GM19452 (cell line): ENCODE measurements at regions not wholly inside any gene's neighbourhood (a gene's known extent, or its start where the extent isn't known, plus 50 kb on each side); places are given as distances from the start of the nearest gene placed in this dataset.
"Not testable (repeated sequence)": the region's sequence is repeated elsewhere in the genome, so short reads cannot be mapped to it uniquely, and the experiment has no call there.

Source experiments
- ATAC-seq: cut with Tn5 transposase; IDR thresholded peaks from one replicate; pipeline ENCODE4 v1.9.1; 2021; ENCODE audit not compliant: unreplicated experiment

DNA sequence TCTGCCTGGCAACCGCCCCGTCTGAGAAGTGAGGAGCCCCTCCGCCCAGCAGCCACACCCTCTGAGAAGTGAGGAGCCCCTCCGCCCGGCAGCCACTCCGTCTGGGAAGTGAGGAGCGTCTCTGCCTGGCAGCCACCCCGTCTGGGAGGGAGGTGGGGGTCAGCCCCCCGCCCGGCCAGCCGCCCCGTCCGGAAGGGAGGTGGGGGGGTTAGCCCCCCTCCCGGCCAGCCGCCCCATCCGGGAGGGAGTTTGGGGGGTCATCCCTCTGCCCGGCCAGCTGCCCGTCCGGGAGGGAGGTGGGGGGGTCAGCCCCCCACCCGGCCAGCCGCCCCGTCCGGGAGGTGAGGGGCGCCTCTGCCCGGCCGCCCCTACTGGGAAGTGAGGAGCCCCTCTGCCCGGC is 269.0 kb downstream of the FAM72C start:
- ATAC-seq: not testable (repeated sequence)

DNA sequence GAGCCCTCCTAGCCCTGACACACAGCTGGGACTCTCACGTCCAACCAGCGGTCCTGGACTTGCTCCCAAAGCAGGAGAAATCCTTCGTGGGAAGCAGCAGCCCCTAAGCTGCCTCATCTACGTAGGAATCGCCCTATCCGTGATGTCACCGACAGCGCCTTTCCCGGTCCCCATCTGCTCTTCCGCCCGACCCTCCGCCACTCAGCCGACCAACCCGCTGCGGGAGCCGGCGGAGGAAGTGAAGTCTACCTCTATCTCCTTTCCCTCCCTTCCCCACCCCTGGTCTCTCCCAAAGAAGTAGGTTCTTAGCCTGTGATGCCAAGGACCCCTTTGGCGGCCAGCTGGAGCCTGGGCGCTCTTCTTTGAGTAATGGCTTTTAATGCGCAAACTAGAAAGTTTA is 272.1 kb downstream of the FAM72C start:
- no peak for ATAC-seq

DNA sequence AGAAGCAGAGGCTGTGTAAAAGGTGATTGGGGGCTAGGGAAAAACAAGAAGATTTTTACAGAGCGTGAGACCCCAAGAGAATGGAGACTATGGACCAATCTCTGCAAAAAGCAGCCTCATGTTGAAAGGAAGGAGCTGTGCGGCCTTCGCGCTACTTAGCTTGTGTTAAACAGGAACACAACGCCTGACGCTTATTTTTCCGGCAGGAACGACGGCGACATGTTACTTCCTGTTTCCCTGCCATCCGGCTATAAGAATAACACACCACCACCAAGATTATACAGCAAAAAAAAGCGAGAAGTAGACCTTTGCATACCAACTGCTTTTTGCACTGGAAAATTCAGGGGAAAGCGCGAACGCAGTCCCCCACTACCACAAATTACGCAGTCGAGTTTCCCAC is 272.7 kb downstream of the FAM72C start:
- no peak for ATAC-seq

DNA sequence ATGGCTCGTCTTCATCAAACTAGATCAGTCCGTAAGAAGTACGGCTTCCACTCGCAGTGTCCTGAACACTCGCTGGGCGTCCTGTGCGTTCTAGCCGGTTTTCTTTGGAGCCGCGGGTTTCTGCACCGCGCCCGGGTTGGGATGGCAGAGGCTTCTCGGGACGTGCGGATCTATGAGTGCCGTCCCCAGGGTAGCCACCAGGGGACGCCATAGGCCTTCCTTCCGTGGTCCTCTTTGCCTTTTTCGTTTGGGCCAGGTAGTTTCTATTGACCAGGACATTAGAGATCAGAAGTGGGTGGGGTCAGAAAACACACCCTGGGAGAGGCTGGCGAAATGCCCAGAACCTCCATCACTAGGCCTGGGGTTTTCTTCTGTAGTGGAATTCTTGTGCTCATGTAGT is 273.8 kb downstream of the FAM72C start:
- no peak for ATAC-seq

DNA sequence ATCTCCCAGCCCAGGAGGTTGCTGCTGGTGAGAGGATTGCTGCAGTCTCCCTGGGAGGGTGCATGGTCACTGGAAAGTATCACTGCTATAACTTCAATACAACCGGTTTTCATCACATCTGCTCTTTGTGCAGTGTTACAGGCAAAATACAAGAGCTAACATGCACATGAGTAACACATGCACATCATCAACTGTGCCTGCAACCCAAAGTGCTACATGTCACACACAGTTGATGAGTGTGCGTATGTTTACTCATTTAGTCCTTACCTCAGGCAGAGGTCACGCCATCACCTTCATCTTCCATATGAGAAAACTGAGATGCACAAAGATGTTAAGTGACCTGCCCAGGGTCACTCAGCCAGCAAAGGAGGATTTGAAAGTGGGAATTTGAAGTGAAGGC is 277.7 kb downstream of the FAM72C start:
- ATAC-seq: no peak

DNA sequence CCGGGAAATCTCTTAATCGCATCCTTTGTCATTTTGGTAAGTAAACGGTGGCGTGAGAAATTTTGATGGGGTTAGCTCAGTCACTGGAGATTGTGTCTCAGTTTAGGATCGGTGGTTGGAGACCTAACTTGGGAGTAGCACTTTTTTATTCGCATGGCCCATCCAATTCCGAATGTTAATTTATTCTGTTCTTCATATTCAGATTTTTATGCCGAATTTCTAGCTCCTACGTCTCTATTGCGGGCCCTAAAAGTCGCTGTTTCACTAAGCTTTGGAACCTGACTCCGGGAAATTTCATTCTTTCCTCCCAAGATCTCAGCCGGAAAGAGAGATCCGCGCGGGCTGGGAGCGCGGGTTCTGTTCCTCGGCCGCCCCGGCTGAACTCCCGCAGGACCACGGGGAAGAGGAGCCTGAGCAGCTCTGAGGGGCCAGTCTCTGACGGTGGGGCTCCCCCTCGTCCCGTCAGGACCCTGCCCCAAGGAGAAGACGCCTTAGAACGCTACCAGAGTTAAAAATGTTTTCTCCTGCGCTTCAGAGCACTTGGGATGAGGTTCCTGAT is 279.7 kb downstream of the FAM72C start:
- ATAC-seq: no peak

DNA sequence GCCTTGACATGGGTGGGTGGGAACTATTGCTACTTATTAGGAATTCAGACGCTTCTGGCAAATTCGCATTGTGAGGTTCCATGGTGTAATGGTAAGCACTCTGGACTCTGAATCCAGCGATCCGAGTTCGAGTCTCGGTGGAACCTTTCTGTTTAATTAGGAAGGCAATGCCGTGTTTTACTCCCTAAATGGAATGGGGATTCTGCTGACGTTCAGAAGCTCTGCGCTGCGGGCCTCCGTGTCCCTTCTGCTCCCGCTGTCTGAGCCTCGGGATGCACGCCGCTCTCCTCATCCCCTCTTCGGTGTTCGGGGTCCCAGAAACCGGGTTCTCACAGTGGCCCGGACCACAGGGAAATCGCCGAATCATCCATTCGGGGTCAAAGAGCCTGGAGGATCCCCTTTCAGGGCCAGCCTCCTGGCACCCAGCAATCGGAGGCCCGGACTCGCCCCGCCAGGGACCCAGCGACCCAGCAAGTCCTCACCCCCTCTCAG is 280.3 kb downstream of the FAM72C start:
- ATAC-seq: no peak

DNA sequence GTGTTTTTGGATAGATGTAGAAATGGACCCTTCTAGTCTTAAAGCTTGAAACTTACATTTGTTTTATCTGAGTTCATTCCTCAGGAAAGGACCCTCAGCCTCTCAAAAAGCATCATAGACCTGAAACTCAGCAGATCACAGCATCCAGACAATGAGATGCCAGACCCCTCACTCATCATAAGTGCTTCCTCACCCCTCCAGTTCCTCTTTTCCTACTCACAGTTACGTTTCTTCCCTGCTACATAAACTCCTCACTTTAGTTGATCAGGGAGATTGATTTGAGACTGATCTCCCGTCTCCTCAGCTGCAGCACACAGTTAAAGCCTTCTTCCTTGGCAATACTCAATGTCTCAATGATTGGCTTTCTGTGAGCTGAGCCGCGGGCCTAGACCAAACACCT is 282.0 kb downstream of the FAM72C start:
- ATAC-seq: no peak

DNA sequence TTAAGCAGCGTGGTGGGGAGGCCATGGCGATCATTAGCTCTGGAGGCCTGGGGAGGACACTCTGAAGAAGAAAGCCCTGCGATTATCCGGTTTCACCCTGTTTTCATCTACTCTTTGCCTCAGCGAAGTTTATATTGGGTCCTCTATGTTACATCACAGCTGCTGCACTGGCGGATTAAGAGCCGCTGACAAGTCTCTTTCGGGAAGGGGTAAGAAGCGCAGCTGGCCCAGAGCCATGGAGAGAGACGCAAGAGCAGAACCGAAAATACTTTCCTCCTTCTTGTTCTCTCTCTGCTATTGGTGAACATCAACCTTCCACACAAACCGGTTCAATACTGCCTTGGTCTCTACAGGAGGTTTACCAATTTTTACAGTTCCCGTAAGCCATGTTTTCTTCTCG is 291.5 kb downstream of the FAM72C start:
- no peak for ATAC-seq

DNA sequence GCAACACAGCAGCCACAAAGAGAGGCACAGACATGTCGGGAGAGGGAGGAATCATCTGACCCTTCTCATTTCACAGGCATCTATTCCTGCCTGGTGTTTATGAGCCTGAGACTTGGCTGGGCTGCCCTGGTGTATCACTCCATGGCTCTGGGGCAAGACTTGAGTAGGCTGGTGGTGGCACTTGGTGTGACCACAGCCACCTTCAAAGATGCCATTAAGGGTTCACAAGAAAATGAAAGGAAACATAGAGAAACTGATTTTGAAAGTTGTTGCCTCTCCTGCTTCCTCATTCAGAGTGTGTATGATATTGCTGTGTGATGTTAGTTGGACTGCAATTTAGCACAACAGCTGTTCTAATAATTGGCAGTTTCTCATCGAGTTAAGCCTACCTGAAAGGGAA is 298.8 kb downstream of the FAM72C start:
- ATAC-seq: no peak

DNA sequence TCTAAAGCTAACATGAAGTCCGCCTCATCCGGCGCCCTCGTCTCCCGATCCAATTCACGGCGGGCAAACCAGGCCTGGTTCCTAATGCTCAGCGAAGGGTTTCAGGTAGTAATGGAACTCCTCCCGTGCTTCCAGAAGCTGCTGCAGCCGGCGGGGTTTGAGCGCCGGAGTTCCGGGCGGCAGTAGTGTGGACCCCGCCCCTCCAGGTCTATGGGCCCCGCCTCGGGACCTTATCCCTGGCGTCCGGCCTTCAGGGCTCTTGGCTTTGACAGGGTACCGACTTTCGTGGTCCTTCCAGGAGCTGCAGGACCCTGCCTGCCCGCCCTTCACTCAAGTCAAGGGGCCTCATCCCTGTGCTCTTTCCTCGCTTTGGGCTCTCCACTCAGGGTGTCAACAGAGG is 304.1 kb downstream of the FAM72C start:
- no peak for ATAC-seq

DNA sequence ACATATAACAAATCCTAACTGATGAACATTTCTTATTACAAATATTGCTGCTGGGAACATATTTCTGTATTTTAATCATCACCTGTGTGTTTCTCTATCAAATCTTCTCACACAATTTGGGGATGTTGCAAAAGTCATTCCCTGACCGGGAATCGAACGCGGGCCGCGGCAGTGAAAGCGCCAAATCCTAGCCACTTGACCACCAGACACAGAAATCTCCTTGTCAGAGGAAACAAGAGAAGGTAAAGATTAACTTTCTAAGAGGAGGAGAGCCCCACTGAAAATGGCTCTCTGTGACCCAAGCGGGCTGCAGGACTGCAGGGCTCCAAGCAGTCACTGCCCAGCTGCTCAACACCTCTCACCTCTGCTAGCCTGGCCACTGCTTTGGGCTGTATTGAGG is 304.9 kb downstream of the FAM72C start:
- ATAC-seq: no peak

DNA sequence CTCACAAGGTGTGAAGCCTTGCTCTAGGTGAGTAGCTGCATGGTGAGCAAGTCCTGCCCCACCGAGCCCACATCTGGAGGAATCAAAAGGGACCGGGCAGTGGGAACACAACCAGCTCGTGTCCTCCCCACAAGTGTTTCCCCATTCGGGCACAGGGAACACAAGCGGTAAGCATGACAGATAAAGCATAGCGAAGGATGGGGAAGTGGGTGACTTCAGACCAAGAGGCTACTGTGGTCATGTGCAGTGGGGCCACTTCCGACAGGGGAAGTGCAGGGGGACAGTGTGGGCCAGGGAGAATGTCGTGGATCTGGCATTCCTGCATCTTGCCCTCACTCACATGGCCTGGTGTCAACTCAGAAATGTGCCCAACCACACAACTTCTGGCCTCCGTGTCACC is 306.2 kb downstream of the FAM72C start:
- ATAC-seq: no peak

DNA sequence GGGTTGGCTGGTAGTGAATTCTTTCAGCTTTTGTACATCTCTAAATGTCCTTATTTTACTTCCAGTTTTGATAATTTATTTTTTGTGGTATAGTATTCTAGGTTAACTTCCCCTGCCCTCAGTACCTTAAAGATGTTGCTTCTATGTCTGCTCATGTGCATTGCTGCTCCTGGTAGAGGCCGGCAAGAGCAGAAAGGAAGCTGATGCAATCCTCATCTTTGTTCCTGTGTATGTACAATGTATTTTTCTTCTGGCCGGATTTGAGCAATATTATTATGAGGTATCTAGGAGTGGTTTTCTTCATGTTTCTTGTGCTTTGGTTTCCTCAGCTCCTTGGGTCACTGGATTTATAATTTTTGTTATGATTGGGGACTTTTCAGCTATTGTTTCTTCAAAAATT is 308.7 kb downstream of the FAM72C start:
- not testable (repeated sequence) for ATAC-seq

DNA sequence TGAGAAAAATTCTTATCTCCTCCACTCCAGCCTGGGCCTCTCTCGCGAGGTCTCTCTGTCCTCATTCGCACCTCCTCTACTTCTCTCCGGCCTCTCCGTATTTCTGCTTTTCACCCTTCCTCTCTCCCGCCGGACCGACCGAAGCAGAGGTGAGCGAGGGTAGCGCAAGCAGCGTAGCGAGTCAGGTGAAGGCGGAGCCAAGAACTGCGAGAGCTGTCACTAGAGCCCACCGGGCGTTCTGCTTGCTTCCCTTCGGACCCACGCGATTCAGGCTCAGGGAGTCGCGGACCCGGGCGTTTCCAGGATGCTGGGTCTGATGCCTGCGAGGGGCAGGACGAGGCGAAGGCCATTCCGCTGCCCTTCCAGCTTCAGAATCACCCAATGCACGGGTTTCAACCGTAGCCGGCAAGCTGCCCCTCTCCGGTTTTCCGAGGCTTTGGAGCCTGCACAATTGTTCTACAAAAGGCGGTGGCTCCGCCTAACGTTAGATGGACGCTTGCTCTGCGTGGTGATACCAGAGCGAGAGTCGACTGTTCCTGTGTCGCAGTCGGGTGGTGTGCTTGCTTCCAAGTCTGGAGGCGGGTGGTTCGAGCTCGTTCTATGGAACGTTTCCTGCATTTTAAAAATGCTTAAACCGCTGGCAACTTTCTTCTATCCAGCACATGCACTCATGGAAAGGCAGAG is 310.2 kb downstream of the FAM72C start:
- no peak for ATAC-seq

DNA sequence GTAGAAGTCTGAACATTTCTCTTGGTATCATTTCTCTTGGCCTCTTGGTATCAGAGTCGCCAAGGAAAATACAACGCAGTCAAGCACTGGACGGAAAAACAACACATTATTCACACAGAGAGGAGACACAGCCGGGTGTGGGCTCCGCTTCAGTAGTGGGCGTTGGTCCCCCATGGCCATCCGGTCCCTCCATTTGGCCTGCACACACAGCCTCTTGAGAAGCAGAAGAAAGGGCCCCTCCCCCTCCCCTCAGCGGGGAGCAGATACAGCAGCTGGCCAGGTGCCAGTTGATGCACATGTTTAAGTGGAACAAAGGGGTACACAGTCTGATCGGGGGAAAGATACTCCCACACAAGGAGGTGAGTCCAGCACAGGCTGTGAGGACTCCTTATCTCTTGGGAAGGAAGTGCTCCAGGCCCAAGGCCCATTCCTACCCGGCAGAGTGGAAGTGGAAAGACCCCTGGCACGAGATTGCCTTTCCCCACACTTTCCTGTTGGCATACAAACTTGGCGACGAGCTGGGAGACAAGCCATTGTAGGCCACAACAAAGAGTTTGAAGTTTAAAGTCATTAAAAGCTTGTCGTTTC is 311.3 kb downstream of the FAM72C start:
- no peak for ATAC-seq

DNA sequence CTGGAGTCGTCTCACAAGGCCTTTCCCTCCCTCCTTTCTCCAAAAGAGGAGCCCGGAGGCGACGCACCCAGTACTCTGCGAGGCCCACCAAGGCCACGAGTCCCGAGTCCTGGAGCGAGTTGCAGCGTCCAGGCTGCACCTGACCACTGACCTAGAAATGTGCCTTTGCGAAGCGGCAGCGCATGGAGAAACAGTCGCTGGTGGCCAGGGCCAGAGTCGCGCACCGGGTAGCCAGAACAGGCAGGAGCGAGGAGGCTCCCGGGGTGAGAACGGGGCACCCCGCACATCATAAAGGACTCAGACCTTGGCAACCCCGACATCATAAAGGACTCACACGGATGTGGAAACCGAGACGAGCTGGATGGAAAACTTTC is 318.4 kb downstream of the FAM72C start:
- ATAC-seq: no peak

DNA sequence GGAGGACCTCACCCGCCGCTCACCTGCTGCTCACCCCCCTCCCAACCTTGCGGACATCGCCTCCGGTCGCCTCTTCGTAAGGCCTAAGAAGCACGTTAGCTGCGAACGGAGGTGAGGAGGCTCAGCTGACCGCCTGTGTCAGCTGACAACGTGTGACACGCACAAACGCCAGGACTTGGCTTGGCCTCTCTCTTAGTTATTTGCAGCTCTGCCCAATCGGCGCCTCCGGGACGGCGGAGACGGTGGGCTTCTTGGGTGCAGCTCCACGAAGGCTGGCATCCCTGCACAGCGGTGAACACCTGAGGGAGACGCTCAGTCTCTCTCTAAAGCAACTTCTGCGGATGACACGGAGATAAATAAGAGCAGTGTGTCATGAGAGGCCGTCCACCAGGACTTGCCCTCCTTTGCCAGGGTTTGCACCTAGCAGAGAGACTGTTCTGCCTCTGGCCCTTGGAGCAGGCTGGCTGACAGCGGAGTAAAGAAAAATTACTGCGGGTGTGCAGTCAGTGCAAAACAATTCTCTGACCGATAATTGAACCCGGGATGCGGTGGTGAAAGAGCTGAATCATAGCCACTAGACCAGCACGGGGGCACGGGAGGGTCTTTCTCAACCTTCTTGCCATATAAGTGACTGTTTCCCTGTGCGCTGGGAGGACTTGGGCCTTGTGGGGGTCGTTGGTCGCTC is 318.9 kb downstream of the FAM72C start:
- no peak for ATAC-seq

DNA sequence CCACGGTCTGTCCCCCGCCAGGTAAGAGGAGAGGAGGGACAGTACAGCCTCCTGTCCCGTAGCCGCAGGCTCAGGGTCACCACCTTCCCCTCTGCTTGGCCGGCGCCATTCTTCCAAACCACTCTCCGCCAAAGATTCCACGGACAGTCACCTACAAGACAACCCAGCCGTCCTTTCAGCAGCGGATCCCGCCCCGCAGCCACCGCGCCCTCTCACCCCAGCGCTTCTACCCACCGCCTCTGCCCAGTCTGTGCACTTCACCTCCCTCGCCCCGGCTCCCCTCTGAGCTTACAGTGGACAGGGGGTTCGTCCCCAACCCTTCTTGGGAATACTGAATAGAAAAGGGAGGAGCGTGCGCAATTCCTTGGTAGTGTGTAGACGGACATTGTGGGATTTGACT is 319.6 kb downstream of the FAM72C start:
- no peak for ATAC-seq

DNA sequence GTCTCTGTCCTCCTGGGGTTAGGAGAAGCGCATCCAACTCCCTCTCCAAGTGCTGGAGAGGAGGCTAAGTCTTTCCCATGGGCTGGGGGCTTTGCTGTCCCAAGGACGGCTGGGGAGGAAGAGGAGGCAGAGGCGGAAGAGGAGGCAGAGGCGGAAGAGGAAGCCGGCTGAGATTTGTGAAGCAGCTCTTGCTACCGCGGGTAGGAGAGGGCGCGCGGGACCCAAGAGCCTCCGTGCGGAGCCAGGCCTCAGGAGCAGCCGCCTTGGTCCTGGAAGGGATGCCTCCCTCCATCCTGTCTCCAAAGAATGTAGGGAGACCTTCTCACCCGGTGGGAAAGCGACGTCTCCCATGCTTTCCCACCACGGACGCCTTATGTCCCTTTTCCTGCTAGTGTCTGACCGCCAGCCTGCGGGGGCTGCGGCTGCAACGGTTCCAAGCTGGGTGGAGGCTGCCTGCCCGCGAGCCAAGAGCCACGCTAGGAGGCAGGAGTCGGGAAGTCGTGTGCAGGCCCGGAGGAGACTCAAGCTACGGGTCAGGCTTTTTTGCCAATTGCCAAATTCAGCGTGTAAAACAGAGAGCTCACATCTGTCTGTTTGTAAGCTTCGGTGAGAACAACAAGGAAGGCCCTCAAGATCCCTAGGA is 320.3 kb downstream of the FAM72C start:
- ATAC-seq: no peak

DNA sequence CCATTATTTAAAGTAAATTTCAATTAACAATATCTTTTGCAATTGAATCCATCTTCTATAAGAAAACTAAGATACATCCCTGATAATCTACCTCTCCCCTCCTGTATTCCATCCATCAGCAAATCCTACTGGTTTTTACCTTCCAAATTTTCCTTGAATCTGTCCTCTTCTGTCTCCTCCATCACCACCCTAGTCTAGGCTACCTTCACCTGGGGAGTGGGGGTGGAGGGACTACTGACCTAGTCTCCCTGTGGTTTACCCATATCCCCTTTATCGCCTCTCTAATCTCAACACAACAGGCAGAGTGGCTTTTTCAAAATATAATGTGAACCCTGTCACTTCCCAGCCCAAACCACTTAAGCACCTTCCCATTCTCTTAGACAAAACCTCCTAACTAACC is 327.8 kb downstream of the FAM72C start:
- not testable (repeated sequence) for ATAC-seq
